Femur (tissue), 1 donor: ENCODE measurements at regions not wholly inside any gene's neighbourhood (a gene's known extent, or its start where the extent isn't known, plus 50 kb on each side); places are given as distances from the start of the nearest gene placed in this dataset.

Experiments
- DNase-seq: peaks from one replicate; pipeline ENCODE4 v3.0.0-alpha.2; 2017

GRCh38 chr4:130393231-130393630 is 1297.3 kb downstream of the C4orf33 start:
- DNase-seq, result no peak

GRCh38 chr4:130393642-130394041 is 1297.7 kb downstream of the C4orf33 start:
- no peak for DNase-seq

- no peak for DNase-seq
These were observed 1299.9 kb downstream of the C4orf33 start for GRCh38 chr4:130395871-130396270.

- DNase-seq, result no peak
These were observed 1307.3 kb downstream of the C4orf33 start for GRCh38 chr4:130403221-130403620.

DNA sequence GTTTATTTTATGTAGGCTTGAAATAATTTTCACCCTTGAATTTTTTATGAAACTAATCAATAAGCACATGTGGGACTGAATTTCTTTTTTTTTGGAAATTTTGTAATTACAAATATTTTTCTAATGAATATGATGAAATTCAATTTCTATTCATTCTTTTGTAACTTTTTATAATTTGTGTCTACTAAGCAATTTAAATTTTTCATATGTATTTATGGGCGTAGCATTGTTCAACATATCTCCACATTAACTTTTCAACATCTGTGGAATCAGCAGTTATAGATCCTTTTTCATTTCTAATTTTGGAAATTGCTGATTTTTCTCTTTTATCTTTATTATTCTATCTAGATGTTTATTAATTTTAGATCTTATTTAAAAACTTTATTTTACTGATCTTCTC is 1320.3 kb downstream of the C4orf33 start:
- DNase-seq, result no peak

- no peak for DNase-seq
These were observed 1323.4 kb downstream of the C4orf33 start for GRCh38 chr4:130419211-130419975.

- DNase-seq, result no peak
These were observed 1326.3 kb downstream of the C4orf33 start for GRCh38 chr4:130422261-130422660.

DNA sequence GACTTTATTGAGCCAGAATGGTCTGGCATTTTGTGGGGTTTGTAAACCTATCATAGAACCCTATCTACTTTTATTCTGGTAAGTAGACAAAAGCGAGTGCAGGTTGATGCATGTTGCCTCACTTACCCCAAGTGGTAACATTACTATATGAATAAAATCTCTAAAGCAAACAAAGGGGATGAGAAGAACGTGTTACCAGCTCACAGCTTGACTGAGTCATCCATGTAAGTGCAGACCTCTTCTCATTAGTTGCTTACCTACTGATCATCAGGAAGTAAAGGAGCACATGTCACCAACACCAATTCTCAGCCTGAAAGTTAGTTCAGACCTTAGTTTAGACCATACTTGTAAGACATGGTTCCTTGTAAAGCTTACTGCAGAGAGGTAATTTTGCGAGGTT is 1328.3 kb downstream of the C4orf33 start:
- DNase-seq, result no peak

DNA sequence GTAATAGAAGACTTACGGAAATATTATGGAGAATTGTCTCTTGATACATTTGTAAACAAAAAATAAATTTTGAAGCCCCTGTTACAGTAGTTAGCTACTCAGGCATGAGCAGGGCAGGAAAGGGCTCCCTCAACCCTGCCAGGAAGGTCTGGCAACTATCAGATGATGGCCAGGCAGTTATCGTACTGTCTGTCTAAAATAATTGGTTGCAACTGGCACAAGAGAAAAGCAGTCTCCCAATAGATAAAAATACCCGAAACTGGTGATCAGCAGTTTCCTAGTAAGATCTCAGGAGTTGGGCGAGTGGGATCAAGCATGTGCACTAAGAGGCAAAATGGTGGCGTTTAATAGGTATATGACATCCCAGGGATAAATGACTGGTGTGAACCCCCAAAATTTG is 1336.3 kb downstream of the C4orf33 start:
- no peak for DNase-seq

GRCh38 chr4:130449741-130450140 is 1353.8 kb downstream of the C4orf33 start:
- DNase-seq, result no peak

DNA sequence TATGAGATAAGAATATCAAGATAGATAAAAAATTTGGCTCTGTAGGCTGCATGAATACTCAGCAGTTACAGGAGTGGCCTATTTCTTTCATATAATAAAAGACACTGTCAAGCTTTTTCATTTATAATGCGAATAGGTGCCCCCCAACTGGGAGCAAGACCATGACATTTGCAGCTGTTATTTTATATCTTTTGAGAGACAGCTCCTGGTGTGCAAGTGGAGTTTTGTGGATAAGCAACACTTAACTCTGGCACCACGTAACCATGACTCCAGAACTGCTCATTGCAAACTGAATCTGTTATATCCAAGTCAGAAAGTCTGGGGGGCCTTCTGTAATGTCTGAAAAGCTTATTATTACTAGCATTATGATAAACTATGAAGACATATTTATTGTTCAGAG is 1372.4 kb downstream of the C4orf33 start:
- no peak for DNase-seq

- DNase-seq, result no peak
These were observed 1382.5 kb downstream of the C4orf33 start for GRCh38 chr4:130478406-130478805.

DNA sequence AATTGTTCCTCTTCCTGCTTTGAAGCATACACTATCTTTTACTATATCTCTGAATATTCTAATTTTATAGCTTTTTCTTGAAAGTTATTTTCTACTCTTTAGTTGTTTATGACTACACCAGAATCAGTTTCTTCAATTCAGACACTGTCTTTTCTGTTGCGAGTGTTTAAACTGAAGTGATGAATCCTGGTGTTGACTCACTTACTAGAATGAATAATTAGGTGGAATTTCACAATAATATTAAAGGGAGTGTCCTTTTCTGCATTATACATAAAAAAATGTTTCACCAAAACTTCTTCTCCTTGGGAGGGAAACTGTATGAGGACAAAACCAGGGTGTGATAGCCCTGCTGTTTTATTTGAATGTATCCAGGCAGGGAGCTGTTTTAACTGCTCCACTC is 1383.1 kb downstream of the C4orf33 start:
- DNase-seq, result no peak

DNA sequence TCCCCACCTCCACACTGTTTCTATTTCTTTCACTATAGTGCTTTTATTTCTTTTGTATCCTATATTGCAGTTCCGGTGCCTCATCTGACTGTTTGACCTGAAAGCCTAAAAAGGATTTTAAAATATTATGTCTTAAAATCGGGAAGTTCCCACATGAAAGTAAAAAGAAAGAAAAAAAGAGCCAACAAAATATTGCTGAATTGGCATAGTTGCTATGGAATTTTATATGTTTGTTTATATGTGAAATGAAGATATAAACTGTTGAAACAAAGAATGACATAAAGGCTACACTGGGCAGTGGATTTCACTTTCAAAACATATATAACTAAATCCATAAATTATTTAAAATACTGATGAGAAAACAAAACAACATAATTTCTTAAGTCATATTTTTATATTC is 1383.7 kb downstream of the C4orf33 start:
- no peak for DNase-seq

- no peak for DNase-seq
These were observed 1388.9 kb downstream of the C4orf33 start for GRCh38 chr4:130484826-130485225.

DNA sequence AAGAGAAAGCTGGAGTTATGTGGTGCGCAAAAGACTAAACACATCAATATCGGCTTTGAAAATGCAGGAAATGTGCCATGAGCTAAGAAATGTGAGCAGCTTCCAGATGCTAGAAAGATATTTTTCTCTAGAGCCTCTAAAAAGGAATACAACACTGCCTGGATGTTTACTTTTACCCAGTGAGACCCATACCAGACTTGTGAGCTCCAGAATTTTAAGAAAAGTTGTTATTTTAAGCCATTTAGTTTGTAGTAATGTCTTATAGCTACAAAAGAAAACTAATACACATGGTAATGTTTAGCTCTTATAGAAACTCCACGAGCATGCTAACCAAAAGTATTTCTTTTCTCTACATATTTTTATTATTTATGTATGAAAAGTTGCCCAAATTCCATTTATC is 1389.4 kb downstream of the C4orf33 start:
- no peak for DNase-seq

DNA sequence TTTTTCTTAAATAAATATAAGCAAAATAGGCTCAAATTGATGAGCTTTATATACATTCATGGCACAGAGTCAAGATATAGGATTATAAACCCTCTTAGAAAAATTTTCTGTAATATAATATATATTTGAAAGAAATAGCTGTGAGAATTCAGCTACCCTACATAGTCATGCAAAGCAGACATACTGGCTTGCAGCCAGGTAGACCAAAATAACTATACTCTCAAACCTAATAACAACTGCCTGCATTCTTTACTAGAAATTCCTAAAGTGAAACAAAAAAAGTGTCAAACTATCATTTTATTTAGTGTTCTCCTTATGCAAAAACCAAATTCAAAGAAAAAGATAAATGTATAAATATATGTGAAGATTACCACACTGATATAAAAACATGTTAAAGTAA is 1390.2 kb downstream of the C4orf33 start:
- DNase-seq, result no peak

GRCh38 chr4:130486841-130487240 is 1390.9 kb downstream of the C4orf33 start:
- DNase-seq, result no peak

DNA sequence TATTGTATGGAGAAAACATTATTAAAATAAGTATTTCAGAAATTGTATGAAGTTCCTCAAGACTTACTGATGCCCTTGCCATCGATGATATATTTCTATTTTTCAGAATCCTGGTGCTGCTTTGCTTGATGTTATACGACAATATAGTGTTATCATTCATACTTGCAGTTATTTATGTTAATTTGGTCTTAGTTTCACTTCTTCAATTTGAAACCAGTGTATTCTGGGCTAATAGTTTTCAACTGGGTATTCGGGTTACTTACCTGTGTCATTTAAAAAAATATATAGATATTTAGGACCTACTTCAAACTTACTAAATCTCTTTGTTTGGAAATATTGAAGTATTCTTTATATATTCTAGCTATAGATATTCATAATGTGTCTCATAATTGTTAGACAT is 1414.7 kb downstream of the C4orf33 start:
- DNase-seq, result no peak

DNA sequence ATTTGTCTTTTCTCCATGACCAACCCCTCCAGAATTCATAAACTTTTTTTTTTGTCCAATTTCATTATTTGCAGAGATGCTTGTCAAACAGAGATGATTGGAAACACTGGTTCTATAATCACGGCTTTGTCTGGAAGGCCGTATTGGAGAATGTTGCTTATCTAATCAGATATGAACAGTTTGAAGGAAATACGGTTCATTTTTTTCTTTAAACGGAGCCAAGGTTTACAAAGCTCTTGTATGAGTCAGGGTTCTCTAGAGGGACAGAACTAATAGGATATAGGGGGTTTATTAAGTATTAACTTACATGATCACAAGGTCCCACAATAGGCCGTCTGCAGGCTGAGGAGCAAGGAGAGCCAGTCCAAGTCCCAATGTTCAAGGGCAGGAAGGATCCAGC is 1415.8 kb downstream of the C4orf33 start:
- DNase-seq, result no peak

DNA sequence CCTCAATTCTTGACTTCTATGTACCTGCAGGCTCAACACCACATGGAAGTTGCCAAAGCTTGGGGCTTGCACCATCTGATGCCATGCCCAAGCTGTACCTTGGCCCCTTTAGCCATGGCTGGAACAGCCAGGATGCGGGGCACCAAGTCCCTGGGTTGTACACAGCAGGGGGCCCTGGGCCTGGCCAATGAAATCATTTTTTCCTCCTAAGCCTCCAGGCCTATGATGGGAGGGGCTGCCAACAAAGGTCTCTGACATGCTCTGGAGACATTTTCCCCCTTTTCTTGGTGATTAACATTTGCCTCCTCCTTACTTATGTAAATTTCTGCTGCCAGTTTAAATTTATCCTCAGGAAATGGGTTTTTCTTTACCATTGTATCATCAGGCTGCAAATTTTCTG is 1428.1 kb downstream of the C4orf33 start:
- DNase-seq, result no peak

- DNase-seq, result no peak
These were observed 1434.6 kb downstream of the C4orf33 start for GRCh38 chr4:130530505-130530904.

DNA sequence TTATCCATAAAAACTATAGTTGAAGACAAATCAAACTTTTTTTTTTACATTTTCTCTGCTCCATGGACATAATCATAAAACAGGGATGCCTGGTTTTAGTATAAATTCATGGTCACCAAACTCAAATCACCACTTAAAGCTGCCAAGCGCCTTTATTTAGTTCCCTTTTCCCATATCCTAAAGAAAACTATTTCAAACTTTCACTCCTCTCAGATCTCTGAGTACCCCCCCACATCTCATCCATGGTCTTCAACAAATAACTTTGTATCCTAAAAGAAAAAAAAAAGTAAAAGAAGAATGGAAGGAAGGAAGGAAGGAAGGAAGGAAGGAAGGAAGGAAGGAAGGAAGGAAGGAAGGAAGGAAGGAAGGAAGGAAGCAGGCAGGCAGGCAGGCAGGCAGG is 1438.7 kb downstream of the C4orf33 start:
- no peak for DNase-seq

DNA sequence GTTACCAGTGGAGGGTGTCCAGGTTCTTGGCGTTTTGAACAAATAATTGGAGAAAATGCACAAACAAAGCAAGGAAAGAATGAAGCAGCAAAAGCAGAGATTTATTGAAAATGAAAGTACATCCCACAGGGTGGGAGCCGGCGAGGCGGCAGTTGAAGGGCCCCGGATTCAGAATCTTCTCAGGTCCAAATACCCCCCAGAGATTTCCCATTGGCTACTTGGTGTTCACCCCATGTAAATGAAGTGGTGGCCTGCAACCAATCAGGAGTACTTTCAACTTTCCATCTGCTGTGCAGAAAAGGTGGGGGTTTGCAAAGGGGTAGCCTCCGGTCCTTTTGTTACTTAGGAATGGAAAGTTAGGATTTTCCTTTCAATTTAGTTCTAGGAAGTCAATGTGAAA is 1447.0 kb downstream of the C4orf33 start:
- DNase-seq, result no peak

DNA sequence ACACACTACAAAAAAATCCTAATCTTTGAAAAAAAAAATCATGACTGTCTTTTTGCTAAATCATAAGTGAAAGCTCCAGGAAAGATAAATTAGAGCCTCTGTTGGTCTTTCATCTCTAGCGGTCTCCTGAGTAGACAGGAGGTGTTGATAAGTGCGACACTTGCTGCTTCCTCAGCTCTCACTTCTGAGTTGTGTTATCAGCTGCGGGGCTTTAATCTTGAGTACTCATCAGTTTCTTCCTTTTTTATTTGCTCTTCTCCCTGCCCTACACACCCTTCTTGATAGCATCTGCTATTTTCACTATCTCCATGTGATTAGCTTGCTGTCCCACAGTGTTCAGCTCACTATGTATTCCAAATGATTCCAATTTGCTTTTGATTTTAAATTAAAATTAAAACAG is 1449.2 kb downstream of the C4orf33 start:
- no peak for DNase-seq
